Muscle of back (tissue), 3 donors: ENCODE measurements at regions not wholly inside any gene's neighbourhood (a gene's known extent, or its start where the extent isn't known, plus 50 kb on each side); places are given as distances from the start of the nearest gene placed in this dataset.
"Not testable (repeated sequence)": the region's sequence is repeated elsewhere in the genome, so short reads cannot be mapped to it uniquely, and the experiment has no call there.

Experiments used
- DNase-seq, 3 donors: peaks; one replicate each; pipeline versions ENCODE4 v3.0.0 to v3.0.0-alpha.2; 2013

- peak in 1 of 3 donors; percentile 0 for DNase-seq
Observed at GRCh38 chrX:65451663-65452062, 82.9 kb downstream of the LAS1L start.

GRCh38 chrX:65420154-65420553 lies 114.4 kb downstream of the LAS1L start:
- DNase-seq = no peak

- not testable (repeated sequence) for DNase-seq
Observed at GRCh38 chrX:65407662-65408061, 126.9 kb downstream of the LAS1L start.

- peak in 1 of 3 donors; percentile 14 for DNase-seq
Observed at GRCh38 chrX:65407157-65407626, 127.4 kb downstream of the LAS1L start.

- DNase-seq = peak in 1 of 3 donors; percentile 10
Observed at GRCh38 chrX:65406532-65406931, 128.1 kb downstream of the LAS1L start.

- DNase-seq = no peak
Observed at GRCh38 chrX:65392284-65392683, 142.3 kb downstream of the LAS1L start.

- not testable (repeated sequence) for DNase-seq
Observed at GRCh38 chrX:65389120-65389519, 145.5 kb downstream of the LAS1L start.
